OCI-LY3 (cell line): ENCODE measurements at regions not wholly inside any gene's neighbourhood (a gene's known extent, or its start where the extent isn't known, plus 50 kb on each side); places are given as distances from the start of the nearest gene placed in this dataset.
A peak's percentile ranks its signal among the peaks of the same experiment; 100 is the strongest.

Experiments
- H2AFZ ChIP-seq: fragments of 200-600, 300-600 bp; shearing (Covaris generic); 2 replicates; pipeline ENCODE4 v1.6.0; 2014; ENCODE audit warnings: antibody characterized with exemption, low read depth, low read length
- H3K27ac ChIP-seq: fragments of 200-600, 300-600 bp; sonication (generic); 2 replicates; pipeline ENCODE4 v1.5.1; 2014; ENCODE audit warnings: mild to moderate bottlenecking, low read length, moderate library complexity, mixed read lengths
- H3K27me3 ChIP-seq: fragments of 200-600, 300-600 bp; sonication (generic); 2 replicates; pipeline ENCODE4 v1.6.1; 2014; ENCODE audit warnings: low read depth, low read length, mixed read lengths
- H3K36me3 ChIP-seq: fragments of 200-600, 300-600 bp; sonication (generic); replicated peaks from 2 replicates; pipeline ENCODE3; 2014; ENCODE audit warnings: low read depth, low read length, mixed read lengths
- H3K4me1 ChIP-seq: fragments of 300-600, 200-600 bp; sonication (generic); 2 replicates; pipeline ENCODE4 v1.6.1; 2014; ENCODE audit warnings: low read length, mixed read lengths
- H3K4me2 ChIP-seq: fragments of 200-600, 300-600 bp; sonication (generic); 2 replicates; pipeline ENCODE4 v1.6.1; 2014; ENCODE audit warnings: low read length, mixed read lengths
- H3K4me3 ChIP-seq: fragments of 300-600, 200-600 bp; sonication (generic); 2 replicates; pipeline ENCODE4 v1.5.1; 2014; ENCODE audit warnings: antibody characterized with exemption, mild to moderate bottlenecking, low read length, moderate library complexity
- H3K79me2 ChIP-seq: fragments of 300-600, 200-600 bp; shearing (Covaris generic); 2 replicates; pipeline ENCODE4 v1.6.1; 2014; ENCODE audit warnings: mild to moderate bottlenecking, low read length, mixed read lengths
- H3K9ac ChIP-seq: fragments of 300-600, 200-600 bp; shearing (Covaris generic); 2 replicates; pipeline ENCODE4 v1.6.0; 2014; ENCODE audit warnings: mild to moderate bottlenecking, low read length, moderate library complexity
- H3K9me3 ChIP-seq: fragments of 200-600, 300-600 bp; shearing (Covaris generic); 2 replicates; pipeline ENCODE4 v1.6.1; 2014; ENCODE audit warnings: low read length, mixed read lengths; ENCODE audit not compliant: insufficient read depth
- H4K20me1 ChIP-seq: fragments of 200-600, 300-600 bp; sonication (generic); 2 replicates; pipeline ENCODE4 v1.6.1; 2016; ENCODE audit warnings: low read length, mixed read lengths; ENCODE audit not compliant: insufficient read depth
- CTCF ChIP-seq: fragments of 200-600, 300-600 bp; sonication (generic); IDR thresholded peaks from 2 replicates; pipeline ENCODE4 v1.5.1; 2014; ENCODE audit warnings: antibody characterized with exemption, low read length, low read depth
- EZH2phosphoT487 ChIP-seq: fragments of 200-600 bp; shearing (Covaris generic); IDR thresholded peaks from 2 replicates; pipeline ENCODE4 v1.6.1; 2018; ENCODE audit warnings: antibody characterized with exemption, mixed run types, low read depth

- H3K4me1 ChIP-seq = no peaks in the 10 kb centered on the region
- no peak overlapping the region for H3K4me2 ChIP-seq
- H3K4me3 ChIP-seq = no peak overlapping the region
- H3K79me2 ChIP-seq = no peaks in the 10 kb centered on the region
- no peak for TF ChIP-seq CTCF
- no peak for TF ChIP-seq EZH2phosphoT487
- no peak overlapping the region for H2AFZ ChIP-seq
- no peaks in the 10 kb centered on the region for H3K36me3 ChIP-seq
- H3K27ac ChIP-seq = no peak overlapping the region
- H3K27me3 ChIP-seq = no peaks in the 10 kb centered on the region
- no peaks in the 10 kb centered on the region for H3K9me3 ChIP-seq
- H3K9ac ChIP-seq = no peak overlapping the region
- H4K20me1 ChIP-seq = no peaks in the 10 kb centered on the region
Measured at GRCh38 chr5:99715921-99716320, 787.1 kb upstream of the CHD1 start.

GRCh38 chr5:99706160-99706559, 777.4 kb upstream of the CHD1 start:
- Histone ChIP-seq H4K20me1 (no peaks in the 10 kb centered on the region), H3K27ac (no peak overlapping the region), H3K27me3 (no peaks in the 10 kb centered on the region), H3K36me3 (no peaks in the 10 kb centered on the region), H3K4me2 (no peak overlapping the region), H3K4me1 (no peaks in the 10 kb centered on the region), H2AFZ (no peak overlapping the region), H3K79me2 (no peaks in the 10 kb centered on the region), H3K9me3 (no peaks in the 10 kb centered on the region), H3K4me3 (no peak overlapping the region), H3K9ac (no peak overlapping the region)
- TF ChIP-seq EZH2phosphoT487 (no peak), CTCF (no peak)

GRCh38 chr5:99702565-99702964, 773.8 kb upstream of the CHD1 start:
- Histone ChIP-seq H3K9me3 (no peaks in the 10 kb centered on the region), H3K36me3 (no peaks in the 10 kb centered on the region), H2AFZ (no peak overlapping the region), H3K27me3 (no peaks in the 10 kb centered on the region), H3K4me1 (no peaks in the 10 kb centered on the region), H4K20me1 (no peaks in the 10 kb centered on the region), H3K4me3 (no peak overlapping the region), H3K79me2 (no peaks in the 10 kb centered on the region), H3K27ac (no peak overlapping the region), H3K4me2 (no peak overlapping the region), H3K9ac (no peak overlapping the region)
- no peak for TF ChIP-seq CTCF
- TF ChIP-seq EZH2phosphoT487 = no peak

GRCh38 chr5:99694884-99695283, 766.1 kb upstream of the CHD1 start:
- Histone ChIP-seq H2AFZ (peak overlapping the region; percentile 98), H3K9me3 (no peaks in the 10 kb centered on the region)

More at GRCh38 chr5:99694884-99695283, 766.1 kb upstream of the CHD1 start:
- H3K27me3 ChIP-seq = no peaks in the 10 kb centered on the region
- H4K20me1 ChIP-seq = no peaks in the 10 kb centered on the region
- TF ChIP-seq CTCF (no peak), EZH2phosphoT487 (no peak)
- no peaks in the 10 kb centered on the region for H3K36me3 ChIP-seq
- peak overlapping the region; percentile 19; the same call in 1 of the 2 replicates for H3K9ac ChIP-seq
- H3K4me1 ChIP-seq = no peaks in the 10 kb centered on the region
- peak overlapping the region; percentile 64 for H3K4me2 ChIP-seq
- H3K79me2 ChIP-seq = no peaks in the 10 kb centered on the region
- H3K27ac ChIP-seq = no peak overlapping the region
- peak overlapping the region; percentile 77 for H3K4me3 ChIP-seq
